HG03108 (cell line): ENCODE measurements at regions not wholly inside any gene's neighbourhood (a gene's known extent, or its start where the extent isn't known, plus 50 kb on each side); places are given as distances from the start of the nearest gene placed in this dataset.

Experiments used
- ATAC-seq: cut with Tn5 transposase; IDR thresholded peaks from one replicate; pipeline ENCODE4 v1.9.1; 2021; ENCODE audit warnings: moderate library complexity; ENCODE audit not compliant: unreplicated experiment

- no peak for ATAC-seq
These were observed 457.0 kb upstream of the KLF4 start for GRCh38 chr9:107946364-107947141.

DNA sequence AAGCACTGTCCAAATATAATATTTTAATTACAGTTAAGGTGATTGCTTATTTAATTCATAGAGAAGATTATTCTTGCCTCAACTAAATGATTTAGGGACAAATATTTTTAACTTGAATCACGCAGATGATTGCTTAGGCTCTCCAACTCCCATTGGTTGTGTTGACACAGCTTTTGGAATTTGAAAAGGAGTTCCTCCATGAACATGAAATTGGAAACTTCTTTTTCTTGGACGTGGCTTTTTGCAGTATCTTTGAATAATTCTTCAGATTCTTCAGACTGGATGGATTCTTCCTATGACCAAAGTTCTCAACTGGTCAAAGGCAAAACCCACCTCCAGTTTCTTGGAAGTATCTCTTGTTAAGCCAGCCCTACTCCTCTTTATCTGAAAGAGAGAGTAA is 456.4 kb upstream of the KLF4 start:
- no peak for ATAC-seq

DNA sequence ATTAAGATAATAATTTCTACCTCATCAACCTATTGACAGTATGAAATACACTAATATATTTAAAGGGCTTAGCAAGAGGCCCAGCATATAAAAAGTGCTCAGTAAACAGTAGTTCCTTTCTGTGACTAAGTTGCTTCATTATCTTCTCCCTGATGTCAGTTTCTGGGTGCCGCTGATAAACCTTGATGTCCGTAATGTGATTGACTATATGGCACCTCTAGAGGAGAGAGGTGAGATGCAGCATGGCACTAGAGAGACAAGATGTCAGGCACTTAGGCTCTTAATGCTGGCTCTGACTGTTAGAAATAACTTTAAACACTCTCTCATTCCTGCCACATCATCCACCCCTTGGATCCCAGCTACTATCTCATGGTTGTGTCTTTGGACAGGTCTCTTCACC is 455.9 kb upstream of the KLF4 start:
- ATAC-seq = no peak

DNA sequence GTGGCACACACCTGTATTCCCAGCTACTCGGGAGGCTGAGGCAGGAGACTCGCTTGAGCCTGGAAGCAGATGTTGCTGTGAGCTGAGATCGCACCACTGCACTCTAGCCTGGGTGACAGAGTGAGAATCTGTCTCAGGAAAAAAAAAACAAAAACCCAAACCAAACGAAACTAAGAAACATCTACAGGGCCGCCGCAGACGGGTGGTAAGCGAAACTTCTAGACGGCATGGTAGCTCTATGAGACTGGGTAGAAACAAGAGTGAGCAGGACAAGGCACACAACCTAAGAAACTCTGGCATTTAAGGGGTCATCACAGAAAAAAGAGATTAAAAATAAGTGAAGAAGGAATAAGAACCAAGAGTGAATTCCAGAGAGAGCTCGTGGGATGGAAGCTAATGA is 454.8 kb upstream of the KLF4 start:
- no peak for ATAC-seq

DNA sequence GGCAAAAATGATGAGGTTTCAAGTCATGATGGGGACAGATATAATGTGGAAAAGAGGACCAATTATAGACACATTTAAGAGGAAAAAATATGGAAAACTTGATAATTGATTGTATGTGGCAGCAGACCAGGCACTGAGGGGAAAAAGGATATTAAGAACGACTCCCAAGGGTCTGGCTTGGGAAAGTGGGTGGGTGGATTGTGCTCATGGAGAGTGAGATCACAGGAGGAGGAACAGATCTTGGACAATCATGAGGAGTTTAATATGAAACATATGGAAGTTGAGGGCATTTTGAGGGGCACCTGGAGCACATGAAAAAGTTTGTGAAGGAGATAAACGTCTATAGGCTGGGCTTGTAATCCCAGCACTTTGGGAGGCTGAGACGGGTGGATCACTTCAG is 454.3 kb upstream of the KLF4 start:
- ATAC-seq = no peak

DNA sequence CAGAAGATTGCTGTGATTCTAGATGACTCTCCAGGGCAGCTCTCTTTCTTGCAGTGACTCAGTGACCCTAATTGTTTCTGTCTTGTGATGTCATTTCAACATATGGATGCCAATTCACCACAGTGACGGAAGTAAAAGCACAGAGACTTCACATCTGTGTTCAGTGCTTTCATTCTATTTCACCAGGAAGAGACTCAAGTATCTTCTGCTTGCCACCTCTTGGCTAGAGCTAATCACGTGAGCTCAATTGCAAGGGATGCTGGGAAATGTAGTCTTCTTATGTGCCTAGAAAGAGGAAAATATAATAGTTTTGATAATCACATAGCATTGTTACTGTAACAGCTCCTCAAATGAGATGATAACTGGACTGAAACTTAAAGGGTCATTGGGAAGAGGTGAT is 453.3 kb upstream of the KLF4 start:
- ATAC-seq = no peak

DNA sequence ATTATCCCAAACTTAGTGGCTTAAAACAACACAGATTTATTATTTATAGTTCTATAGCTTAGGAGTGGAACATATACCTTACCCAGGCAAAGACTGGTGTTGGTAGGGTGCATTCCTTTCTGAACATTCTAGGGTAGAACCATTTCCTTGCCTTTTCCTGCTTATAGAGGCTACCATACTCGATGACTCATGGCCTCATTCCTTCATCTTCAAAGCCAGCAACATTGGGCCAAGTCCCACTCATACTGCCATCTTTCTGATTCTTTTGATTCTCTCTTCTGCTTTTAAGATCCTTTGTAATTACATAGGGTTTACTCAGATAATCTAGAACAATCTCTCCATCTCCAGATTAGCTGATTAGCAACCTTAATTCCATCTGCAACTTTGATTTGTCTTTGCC is 452.7 kb upstream of the KLF4 start:
- ATAC-seq = no peak

GRCh38 chr9:107940616-107941595 is 451.3 kb upstream of the KLF4 start:
- no peak for ATAC-seq

DNA sequence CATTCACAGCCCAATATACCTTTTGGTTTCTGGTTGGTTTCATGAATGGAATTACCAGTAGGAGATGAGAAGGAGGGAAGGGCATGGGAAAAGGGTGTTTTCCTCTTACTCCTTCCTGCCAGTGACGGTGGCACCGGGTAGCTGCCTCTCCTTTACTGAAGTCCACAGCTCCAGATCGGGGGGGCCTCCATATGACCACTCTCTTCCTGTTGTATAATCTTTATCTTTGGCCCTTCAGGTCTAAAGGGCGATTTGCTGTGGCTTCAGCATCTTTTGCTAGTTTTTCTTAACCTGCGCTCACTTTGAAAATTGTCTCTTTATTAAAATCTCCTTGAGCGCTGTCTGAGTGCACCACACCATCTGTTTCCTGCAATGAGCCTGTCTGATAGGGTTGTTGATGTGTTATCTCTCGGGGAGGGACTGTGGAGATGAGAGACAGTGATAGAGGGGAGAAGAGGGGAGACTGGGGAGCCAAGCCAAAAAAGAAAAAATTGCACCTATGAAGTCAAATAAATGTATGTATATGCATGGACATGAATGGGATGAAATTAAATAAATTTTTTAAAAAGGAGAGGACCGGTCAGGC is 449.3 kb upstream of the KLF4 start:
- ATAC-seq = no peak

GRCh38 chr9:107935931-107936330 is 446.4 kb upstream of the KLF4 start:
- no peak for ATAC-seq

DNA sequence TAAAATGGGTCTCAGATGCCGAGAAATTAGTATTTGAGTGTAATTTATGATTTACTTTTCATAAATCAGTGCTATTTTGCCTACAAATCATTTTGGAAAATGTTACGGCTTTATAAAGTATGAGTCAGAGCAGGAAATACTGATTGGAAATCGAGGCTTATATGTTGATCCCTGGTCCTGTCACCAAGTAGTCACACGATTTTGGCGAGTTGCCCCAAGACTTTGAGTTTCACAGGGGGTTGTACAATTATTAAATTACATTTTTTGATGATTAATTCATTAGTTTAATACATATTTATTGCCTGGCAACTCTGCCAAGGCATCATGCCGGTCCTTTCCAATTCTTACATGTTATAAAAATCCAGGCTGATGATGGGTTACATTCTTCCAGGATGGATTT is 443.9 kb upstream of the KLF4 start:
- no peak for ATAC-seq

GRCh38 chr9:107933097-107933496 is 443.5 kb upstream of the KLF4 start:
- ATAC-seq = no peak

DNA sequence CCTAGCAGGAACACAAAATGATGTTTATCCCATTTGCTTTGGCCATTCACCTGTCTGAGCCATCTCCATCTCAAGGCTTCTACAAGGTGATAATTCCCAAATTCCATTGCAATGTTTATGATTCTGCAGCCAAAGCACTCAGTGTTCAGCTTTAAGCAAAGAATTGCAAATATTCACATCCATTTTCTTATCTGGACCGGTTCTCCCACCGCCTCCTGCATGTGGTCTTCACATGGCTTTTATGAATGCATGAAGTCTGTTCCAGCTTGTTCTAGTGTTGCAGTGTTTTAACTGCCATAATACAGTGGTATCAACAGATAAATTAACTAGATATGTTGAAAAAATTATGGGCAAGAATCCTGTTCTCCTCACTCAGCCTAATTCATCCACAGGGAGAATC is 443.0 kb upstream of the KLF4 start:
- no peak for ATAC-seq

DNA sequence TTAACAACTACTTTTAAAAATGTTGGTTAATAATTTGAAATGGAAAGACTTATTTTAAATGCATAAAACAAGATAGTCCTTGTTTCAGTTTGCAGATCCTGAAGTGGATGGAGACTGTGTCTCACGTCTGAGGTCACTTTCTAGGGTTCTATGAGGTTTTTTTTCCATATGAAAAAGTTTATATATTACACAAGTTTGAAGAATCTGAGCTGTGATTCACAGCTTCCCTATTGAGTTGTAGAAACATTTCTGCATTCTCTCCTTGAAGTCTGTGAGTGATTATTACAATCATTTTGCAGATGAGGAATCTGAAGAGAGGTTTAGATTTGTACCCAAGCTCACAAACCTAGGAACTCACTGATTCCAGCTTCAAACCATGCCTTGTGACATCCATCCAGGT is 442.5 kb upstream of the KLF4 start:
- no peak for ATAC-seq

DNA sequence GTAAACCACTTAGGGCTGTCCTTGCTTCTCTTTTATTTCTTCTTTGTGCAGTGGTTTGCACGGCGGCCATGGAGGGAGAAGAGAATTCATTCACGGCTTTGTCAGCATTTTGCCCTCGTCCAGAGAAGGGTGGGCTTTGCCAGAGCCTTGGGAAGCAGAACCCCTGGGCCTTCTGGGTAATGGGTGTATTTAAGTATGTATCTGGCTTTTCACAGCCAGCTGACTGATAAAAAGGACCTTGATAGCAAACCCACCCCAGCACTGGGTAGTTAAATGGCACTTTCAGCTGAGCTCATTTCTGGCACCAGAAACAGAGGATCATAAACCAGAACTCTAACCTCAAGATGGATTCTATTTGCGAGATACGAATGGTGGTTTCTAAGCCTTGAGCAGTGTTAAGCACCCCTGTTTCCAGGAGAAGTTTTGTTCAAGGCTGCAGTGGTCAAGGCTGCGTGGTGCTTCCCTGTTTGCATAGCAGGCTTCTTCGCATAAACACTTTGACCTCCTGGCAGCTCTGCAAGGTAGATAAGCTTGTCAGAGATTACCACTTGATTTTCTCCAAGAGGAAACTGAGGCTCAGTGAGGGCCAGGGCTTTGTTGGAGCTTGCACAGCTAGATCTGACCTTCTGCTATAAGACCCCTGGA is 441.6 kb upstream of the KLF4 start:
- no peak for ATAC-seq

DNA sequence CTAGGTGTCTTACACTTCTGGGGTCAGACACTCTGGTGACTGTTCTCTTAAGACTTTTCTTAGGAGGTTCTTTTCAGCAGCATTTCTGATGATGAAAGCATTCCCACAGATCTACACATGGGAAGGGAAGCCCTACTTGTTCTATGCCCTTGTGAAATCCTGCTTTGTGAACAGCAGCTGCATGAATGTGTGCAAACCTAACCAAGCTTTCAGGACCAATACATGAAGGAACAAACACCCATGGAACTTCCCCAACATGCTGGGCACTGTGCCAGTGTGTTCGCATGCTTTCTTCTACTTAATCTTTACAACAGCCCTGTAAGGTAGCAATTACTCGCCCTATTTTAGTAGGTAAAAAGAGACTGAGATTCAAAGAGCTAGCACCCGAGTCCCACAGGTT is 439.9 kb upstream of the KLF4 start:
- ATAC-seq = no peak

DNA sequence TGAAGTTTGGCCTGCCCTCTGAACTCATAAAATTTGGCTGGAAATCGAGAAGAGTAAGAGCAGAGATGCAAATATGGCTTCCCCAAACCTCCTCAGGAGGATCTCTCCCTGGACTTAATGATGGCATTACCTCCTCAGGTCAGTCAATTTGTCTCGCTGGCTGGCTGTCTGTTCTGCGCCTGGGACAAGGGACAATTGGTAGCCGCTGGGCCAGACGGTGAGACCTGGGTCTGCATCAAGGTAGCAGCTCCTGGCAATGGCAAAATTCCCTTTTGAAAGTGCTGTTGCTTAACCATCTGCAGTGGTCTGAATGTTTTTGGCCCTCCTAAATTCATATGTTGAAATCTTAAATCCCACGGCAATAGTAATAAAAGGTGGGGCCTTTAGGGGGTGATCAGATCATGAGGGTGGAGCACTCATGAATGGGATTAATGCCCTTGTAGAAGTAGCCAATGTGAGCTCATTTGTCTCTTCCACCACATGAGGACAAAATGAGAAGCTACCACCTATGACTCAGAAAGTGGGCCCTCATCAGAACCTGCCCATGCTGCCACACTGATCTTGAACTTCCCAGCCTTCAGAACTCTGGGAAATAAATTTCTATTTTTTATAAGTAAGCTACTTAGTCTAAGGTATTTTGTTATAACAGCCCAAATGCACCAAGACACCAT is 439.3 kb upstream of the KLF4 start:
- no peak for ATAC-seq

- no peak for ATAC-seq
These were observed 437.7 kb upstream of the KLF4 start for GRCh38 chr9:107927276-107927675.

DNA sequence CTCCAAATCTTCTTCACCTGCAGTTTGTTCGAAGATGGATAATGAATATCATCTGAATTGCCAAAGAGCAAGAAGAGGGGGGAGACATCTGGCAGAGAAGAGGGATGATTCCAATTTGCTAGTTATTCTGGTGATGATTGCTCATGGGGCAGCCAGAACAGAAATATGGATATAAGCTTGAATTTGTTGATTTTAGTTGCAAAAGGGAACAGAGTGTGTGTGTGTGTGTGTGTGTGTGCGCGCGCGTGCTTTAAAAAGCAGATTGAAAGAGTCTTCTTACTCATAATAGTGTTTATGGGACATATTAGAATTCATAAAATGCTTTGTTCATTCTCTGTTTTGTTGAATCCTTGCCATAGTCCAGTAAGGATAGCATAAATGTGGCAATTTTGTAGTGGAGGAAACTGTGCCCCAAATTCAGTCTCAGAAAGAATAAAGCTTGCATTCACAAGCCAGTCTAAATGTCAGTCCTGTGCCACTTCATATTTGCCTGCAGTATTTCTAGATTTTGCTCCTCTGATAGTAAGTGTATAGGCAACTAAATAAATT is 436.3 kb upstream of the KLF4 start:
- no peak for ATAC-seq

GRCh38 chr9:107922260-107922659 is 432.7 kb upstream of the KLF4 start:
- no peak for ATAC-seq
